Upper lobe of left lung (tissue), 6 donors: ENCODE measurements at regions not wholly inside any gene's neighbourhood (a gene's known extent, or its start where the extent isn't known, plus 50 kb on each side); places are given as distances from the start of the nearest gene placed in this dataset.

Experiments used
- ATAC-seq, 2 donors: fragments of 200-7000 bp; cut with Tn5 transposase; one replicate each; pipeline ENCODE4 v1.9.1; 2022; ENCODE audit warnings: mild to moderate bottlenecking in 2 of 2, moderate library complexity in 2 of 2; ENCODE audit not compliant: low FRiP score in 2 of 2
- DNase-seq, 2 donors: peaks; one replicate each; pipeline ENCODE4 v3.0.0-alpha.2; 2019 to 2020
- H3K27ac ChIP-seq, 4 donors: fragments of 200-600 bp; sonication (generic); one replicate each; pipeline ENCODE4 v1.5.1; 2016 to 2019
- H3K27me3 ChIP-seq, 4 donors: fragments of 200-600 bp; sonication (generic); one replicate each; pipeline ENCODE4 v1.5.1; 2017 to 2019
- H3K36me3 ChIP-seq, 4 donors: fragments of 200-600 bp; sonication (generic); one replicate each; pipeline ENCODE4 v1.5.1; 2016 to 2019
- H3K4me1 ChIP-seq, 4 donors: fragments of 200-600 bp; sonication (generic); one replicate each; pipeline ENCODE4 v1.5.1; 2018 to 2019
- H3K4me3 ChIP-seq, 4 donors: fragments of 200-600 bp; sonication (generic); one replicate each; pipeline ENCODE4 v1.5.1; 2017 to 2019; ENCODE audit warnings: mild to moderate bottlenecking in 2 of 4, moderate library complexity in 1 of 4
- H3K9me3 ChIP-seq, 4 donors: fragments of 200-600 bp; sonication (generic); one replicate each; pipeline ENCODE4 v1.5.1; 2018 to 2019
- CTCF ChIP-seq, 6 experiments: fragments of 450-650 bp in 4 of 6; fragments of 200-600 bp in 2 of 6; sonication (generic) in 2 of 6; IDR thresholded peaks; one replicate each; pipeline ENCODE4 v1.5.1; 2016 to 2019; ENCODE audit warnings: antibody characterized with exemption in 6 of 6
- EP300 ChIP-seq, 4 donors: sonication (generic); formaldehyde crosslinking; IDR thresholded peaks; one replicate each; pipeline ENCODE4 v1.5.1; 2017; ENCODE audit warnings: antibody characterized with exemption in 4 of 4, control low read depth in 2 of 4
- POLR2A ChIP-seq, 4 donors: fragments of 450-650 bp; IDR thresholded peaks; one replicate each; pipeline ENCODE4 v1.5.1; 2016 to 2017; ENCODE audit warnings: antibody characterized with exemption in 4 of 4, mild to moderate bottlenecking in 2 of 4
- POLR2AphosphoS5 ChIP-seq, 2 donors: sonication (generic); formaldehyde crosslinking; IDR thresholded peaks; one replicate each; pipeline ENCODE4 v1.5.1; 2017; ENCODE audit warnings: antibody characterized with exemption in 2 of 2
- WGBS, 2 donors: methylation state at CpG; one replicate each; pipeline ENCODE4 v1.1.5; 2017 to 2018; 5-methylcytosine and 5-hydroxymethylcytosine counted together
- donor health status: DM: no; HTN: no; CAD: no; lungs with moderate emphysema.
- donor health status: DM: no; HTN: yes; CAD: no; lungs with severe emphysema.

- no peak for ATAC-seq
- WGBS, 2 donors: 74 to 78% methylated on average over 3 of the region's 3 CpGs
Measured at GRCh38 chr2:14550658-14551057, 81.9 kb upstream of the LRATD1 start.

GRCh38 chr2:14551069-14551468 lies 81.4 kb upstream of the LRATD1 start:
- 83 to 88% methylated on average over 3 of the region's 3 CpGs for WGBS, 2 donors
- no peak for ATAC-seq
- H3K27me3 ChIP-seq: no peaks in the 10 kb centered on the region

More at GRCh38 chr2:14550658-14551057, 81.9 kb upstream of the LRATD1 start:
- H3K27ac ChIP-seq: no peak overlapping the region
- no peaks in the 10 kb centered on the region for H3K36me3 ChIP-seq
- no peak for TF ChIP-seq POLR2A (IDR thresholded peaks at IDR 0.05)
- H3K27me3 ChIP-seq: no peaks in the 10 kb centered on the region
- no peaks in the 10 kb centered on the region for H3K4me1 ChIP-seq
- H3K4me3 ChIP-seq: no peak overlapping the region
- no peaks in the 10 kb centered on the region for H3K9me3 ChIP-seq
- DNase-seq: no peak

GRCh38 chr2:14552286-14552685 lies 80.2 kb upstream of the LRATD1 start:
- no peak for TF ChIP-seq CTCF (IDR thresholded peaks at IDR 0.05)
- no peak for TF ChIP-seq EP300 (IDR thresholded peaks at IDR 0.05)
- TF ChIP-seq POLR2A (IDR thresholded peaks at IDR 0.05): no peak
- no peak for TF ChIP-seq POLR2AphosphoS5 (IDR thresholded peaks at IDR 0.05)
- no peaks in the 10 kb centered on the region for H3K4me1 ChIP-seq
- no peak for ATAC-seq

More at GRCh38 chr2:14551069-14551468, 81.4 kb upstream of the LRATD1 start:
- no peak for DNase-seq
- Histone ChIP-seq H3K27ac (no peak overlapping the region), H3K9me3 (no peaks in the 10 kb centered on the region), H3K4me1 (no peaks in the 10 kb centered on the region), H3K4me3 (no peak overlapping the region), H3K36me3 (no peaks in the 10 kb centered on the region)
- TF ChIP-seq POLR2A (IDR thresholded peaks at IDR 0.05): no peak
- TF ChIP-seq POLR2AphosphoS5 (IDR thresholded peaks at IDR 0.05): no peak
- TF ChIP-seq EP300 (IDR thresholded peaks at IDR 0.05): no peak
- no peak for TF ChIP-seq CTCF (IDR thresholded peaks at IDR 0.05)

GRCh38 chr2:14552818-14553217 lies 79.7 kb upstream of the LRATD1 start:
- 83 to 88% methylated on average over 2 of the region's 2 CpGs for WGBS, 2 donors
- Histone ChIP-seq H3K4me3 (no peak overlapping the region), H3K4me1 (no peaks in the 10 kb centered on the region), H3K36me3 (no peaks in the 10 kb centered on the region), H3K9me3 (no peaks in the 10 kb centered on the region), H3K27ac (no peak overlapping the region), H3K27me3 (no peaks in the 10 kb centered on the region)
- no peak for ATAC-seq
- DNase-seq: no peak
- no peak for TF ChIP-seq POLR2A (IDR thresholded peaks at IDR 0.05)
- no peak for TF ChIP-seq POLR2AphosphoS5 (IDR thresholded peaks at IDR 0.05)
- TF ChIP-seq CTCF (IDR thresholded peaks at IDR 0.05): no peak
- no peak for TF ChIP-seq EP300 (IDR thresholded peaks at IDR 0.05)

More at GRCh38 chr2:14552286-14552685, 80.2 kb upstream of the LRATD1 start:
- no peaks in the 10 kb centered on the region for H3K27me3 ChIP-seq
- H3K36me3 ChIP-seq: no peaks in the 10 kb centered on the region
- no peaks in the 10 kb centered on the region for H3K9me3 ChIP-seq
- H3K4me3 ChIP-seq: no peak overlapping the region
- no peak for DNase-seq
- H3K27ac ChIP-seq: no peak overlapping the region
- 82 to 86% methylated on average over 1 of the region's 1 CpG for WGBS, 2 donors

GRCh38 chr2:14554849-14555545 lies 77.5 kb upstream of the LRATD1 start:
- H3K4me3 ChIP-seq: no peak overlapping the region
- no peak for TF ChIP-seq POLR2AphosphoS5 (IDR thresholded peaks at IDR 0.05)
- no peak for TF ChIP-seq CTCF (IDR thresholded peaks at IDR 0.05)
- no peak for TF ChIP-seq POLR2A (IDR thresholded peaks at IDR 0.05)
- TF ChIP-seq EP300 (IDR thresholded peaks at IDR 0.05): no peak
- no peak for DNase-seq
- H3K36me3 ChIP-seq: no peaks in the 10 kb centered on the region
- no peak for ATAC-seq
- 60 to 73% methylated on average over 7 of the region's 7 CpGs for WGBS, 2 donors
- no peaks in the 10 kb centered on the region for H3K4me1 ChIP-seq
- no peak overlapping the region for H3K27ac ChIP-seq
- no peaks in the 10 kb centered on the region for H3K9me3 ChIP-seq
- H3K27me3 ChIP-seq: no peaks in the 10 kb centered on the region
